SK-N-SH (cell line): ENCODE measurements at regions not wholly inside any gene's neighbourhood (a gene's known extent, or its start where the extent isn't known, plus 50 kb on each side); places are given as distances from the start of the nearest gene placed in this dataset.

Experiments used
- CTCF ChIP-seq: fragments of 200-600 bp; sonication (generic); IDR thresholded peaks from 2 replicates; pipeline ENCODE4 v1.6.1; 2017; ENCODE audit warnings: antibody characterized with exemption, mild to moderate bottlenecking, moderate library complexity
- GABPA ChIP-seq: IDR thresholded peaks from 2 replicates; pipeline ENCODE4 v1.4.0; 2012; ENCODE audit warnings: low read depth, mild to moderate bottlenecking
- GATA2 ChIP-seq: sonication (generic); formaldehyde crosslinking; IDR thresholded peaks from 2 replicates; pipeline ENCODE4 v1.5.0; 2020; ENCODE audit warnings: mild to moderate bottlenecking, missing genetic modification reagents
- RAD21 ChIP-seq: IDR thresholded peaks from 2 replicates; pipeline ENCODE4 v1.6.1; 2012; ENCODE audit warnings: mild to moderate bottlenecking, low read length
- RCOR1 ChIP-seq: fragments of 150-350 bp; IDR thresholded peaks from 2 replicates; pipeline ENCODE4 v1.6.1; 2017; ENCODE audit warnings: antibody characterized with exemption, low read length
- TAF1 ChIP-seq: IDR thresholded peaks from 2 replicates; pipeline ENCODE4 v1.6.1; 2012; ENCODE audit warnings: low read depth, mild to moderate bottlenecking, low read length, moderate library complexity, borderline replicate concordance
- TCF12 ChIP-seq: IDR thresholded peaks from 2 replicates; pipeline ENCODE4 v1.4.0; 2012

GRCh38 chr15:47442371-47442770 lies 274.9 kb upstream of the SEMA6D start:
- TF ChIP-seq CTCF (no peak), GABPA (no peak), TAF1 (no peak), RCOR1 (no peak), GATA2 (CRISPR knock-in tag) (no peak), RAD21 (no peak), TCF12 (no peak)
